Nephron progenitor cell (in vitro differentiated cells): ENCODE measurements at regions not wholly inside any gene's neighbourhood (a gene's known extent, or its start where the extent isn't known, plus 50 kb on each side); places are given as distances from the start of the nearest gene placed in this dataset.
"Not testable (repeated sequence)": the region's sequence is repeated elsewhere in the genome, so short reads cannot be mapped to it uniquely, and the experiment has no call there.

Experiments
- DNase-seq: peaks from one replicate; pipeline ENCODE4 v3.0.0; 2021
- H3K27ac Mint-ChIP-seq: 2 replicates; pipeline ENCODE4 v1.8.0; 2021; ENCODE audit warnings: mild to moderate bottlenecking, moderate library complexity, mixed read lengths
- H3K27me3 Mint-ChIP-seq: 2 replicates; pipeline ENCODE4 v1.8.0; 2021; ENCODE audit warnings: mild to moderate bottlenecking, low read depth, mixed read lengths; ENCODE audit not compliant: poor library complexity
- H3K36me3 Mint-ChIP-seq: 2 replicates; pipeline ENCODE4 v1.8.0; 2021; ENCODE audit warnings: low read depth, mixed read lengths
- H3K4me1 Mint-ChIP-seq: 2 replicates; pipeline ENCODE4 v1.8.0; 2021; ENCODE audit warnings: mixed read lengths
- H3K4me3 Mint-ChIP-seq: 2 replicates; pipeline ENCODE4 v1.8.0; 2021; ENCODE audit warnings: mild to moderate bottlenecking, moderate library complexity, mixed read lengths
- H3K9me3 Mint-ChIP-seq: 2 replicates; pipeline ENCODE4 v1.8.0; 2021; ENCODE audit warnings: mild to moderate bottlenecking, moderate library complexity, mixed read lengths
- TF ChIP-seq, protein P1 (sequence below): fragments of 200-600 bp; sonication (generic); IDR thresholded peaks from 2 replicates; pipeline ENCODE4 v1.5.0; 2021; ENCODE audit warnings: antibody characterized with exemption

DNA sequence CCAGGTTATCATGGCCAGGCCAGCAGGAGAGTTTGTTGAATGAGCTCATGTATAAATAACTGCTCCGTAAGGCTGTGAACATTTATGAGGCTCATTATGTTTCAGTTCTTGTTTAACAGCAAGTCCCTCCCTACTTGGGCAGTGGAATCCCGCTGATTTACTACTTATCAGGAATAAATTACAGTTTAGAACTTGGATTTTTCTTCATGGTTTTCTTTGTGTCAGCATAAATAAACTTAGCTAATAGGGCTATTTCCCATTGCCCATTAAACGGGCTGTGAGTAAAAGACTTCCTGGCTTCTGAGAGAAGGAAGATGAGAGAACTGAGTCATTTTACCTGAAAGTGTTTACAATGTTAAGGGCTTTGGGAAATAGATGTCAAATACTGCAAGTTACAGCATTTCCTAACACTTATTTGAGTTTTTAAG lies 701.6 kb upstream of the ANKRD30A start:
- no peak for DNase-seq
- Mint-ChIP-seq H3K4me1 (peaks cover 28% of the 10 kb centered on the region), H3K27ac (no peak overlapping the region), H3K9me3 (peaks cover 20% of the 10 kb centered on the region), H3K36me3 (peaks cover 14% of the 10 kb centered on the region), H3K4me3 (no peak overlapping the region), H3K27me3 (no peaks in the 10 kb centered on the region)
- TF ChIP-seq, protein P1, sequence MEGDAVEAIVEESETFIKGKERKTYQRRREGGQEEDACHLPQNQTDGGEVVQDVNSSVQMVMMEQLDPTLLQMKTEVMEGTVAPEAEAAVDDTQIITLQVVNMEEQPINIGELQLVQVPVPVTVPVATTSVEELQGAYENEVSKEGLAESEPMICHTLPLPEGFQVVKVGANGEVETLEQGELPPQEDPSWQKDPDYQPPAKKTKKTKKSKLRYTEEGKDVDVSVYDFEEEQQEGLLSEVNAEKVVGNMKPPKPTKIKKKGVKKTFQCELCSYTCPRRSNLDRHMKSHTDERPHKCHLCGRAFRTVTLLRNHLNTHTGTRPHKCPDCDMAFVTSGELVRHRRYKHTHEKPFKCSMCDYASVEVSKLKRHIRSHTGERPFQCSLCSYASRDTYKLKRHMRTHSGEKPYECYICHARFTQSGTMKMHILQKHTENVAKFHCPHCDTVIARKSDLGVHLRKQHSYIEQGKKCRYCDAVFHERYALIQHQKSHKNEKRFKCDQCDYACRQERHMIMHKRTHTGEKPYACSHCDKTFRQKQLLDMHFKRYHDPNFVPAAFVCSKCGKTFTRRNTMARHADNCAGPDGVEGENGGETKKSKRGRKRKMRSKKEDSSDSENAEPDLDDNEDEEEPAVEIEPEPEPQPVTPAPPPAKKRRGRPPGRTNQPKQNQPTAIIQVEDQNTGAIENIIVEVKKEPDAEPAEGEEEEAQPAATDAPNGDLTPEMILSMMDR, result no peak

DNA sequence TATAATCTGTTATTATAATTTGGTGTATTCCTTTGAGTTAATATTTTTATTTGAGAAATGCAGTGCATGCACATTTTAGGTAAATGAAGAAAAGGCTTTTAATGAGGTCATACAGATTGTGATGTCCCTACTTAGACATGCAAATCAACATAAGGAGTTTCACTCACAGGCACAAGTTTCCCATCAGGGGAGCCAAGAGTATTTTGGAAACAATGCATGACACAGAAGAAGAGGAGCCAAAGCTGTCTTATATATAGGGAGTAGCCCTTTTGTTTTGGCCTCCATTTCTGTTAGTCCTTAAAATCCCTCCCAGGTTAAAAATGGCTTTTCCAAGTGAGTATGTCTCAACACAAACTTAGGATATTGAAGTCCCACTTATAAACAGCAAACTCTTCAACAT lies 703.4 kb upstream of the ANKRD30A start:
- TF ChIP-seq, protein P1, result no peak
- Mint-ChIP-seq H3K4me3 (no peak overlapping the region), H3K4me1 (peaks cover 28% of the 10 kb centered on the region), H3K27ac (no peak overlapping the region), H3K36me3 (peaks cover 9% of the 10 kb centered on the region), H3K27me3 (no peaks in the 10 kb centered on the region), H3K9me3 (peaks cover 14% of the 10 kb centered on the region)
- no peak for DNase-seq

DNA sequence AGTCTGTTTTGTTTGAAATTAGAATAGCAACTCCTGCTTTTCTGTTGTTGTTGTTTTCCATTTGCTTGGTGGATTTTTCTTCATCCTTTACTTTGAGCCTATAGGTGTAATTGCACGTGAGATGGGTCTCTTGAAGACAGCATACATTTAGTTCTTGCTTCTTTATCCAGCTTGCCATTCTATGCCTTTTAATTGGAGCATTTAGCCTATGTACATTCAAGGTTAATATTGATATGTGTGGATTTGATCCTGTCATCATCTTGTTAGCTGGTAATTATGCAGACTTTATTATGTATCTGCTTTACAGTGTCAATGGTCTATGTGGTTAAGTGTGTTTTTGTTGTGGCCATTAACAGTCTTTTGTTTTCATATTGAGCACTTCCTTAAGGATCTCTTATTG lies 708.9 kb upstream of the ANKRD30A start:
- Mint-ChIP-seq H3K9me3 (peaks cover 21% of the 10 kb centered on the region), H3K36me3 (no peaks in the 10 kb centered on the region), H3K27me3 (no peaks in the 10 kb centered on the region), H3K4me1 (peaks cover 10% of the 10 kb centered on the region), H3K27ac (no peak overlapping the region), H3K4me3 (no peak overlapping the region)
- TF ChIP-seq, protein P1, result no peak
- DNase-seq, result no peak

DNA sequence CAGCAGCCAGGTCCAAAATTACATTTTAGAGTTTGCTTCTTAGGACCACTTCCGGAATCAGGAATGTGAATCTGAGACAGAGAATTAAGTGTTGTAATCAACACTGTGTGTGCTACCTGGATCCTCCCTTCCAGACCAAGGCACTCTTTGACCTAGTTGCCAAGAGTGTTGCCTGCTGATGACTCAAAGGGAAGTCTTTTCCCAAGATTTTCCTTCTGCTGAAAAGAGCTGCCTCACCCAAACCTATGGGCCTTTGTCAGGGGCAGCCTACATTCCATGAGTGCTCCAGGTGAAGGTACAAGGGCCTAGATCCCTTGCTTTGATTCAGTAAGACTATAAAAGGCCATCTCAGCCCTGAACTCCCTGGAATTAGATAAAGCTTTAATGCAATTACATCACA lies 712.5 kb upstream of the ANKRD30A start:
- Mint-ChIP-seq H3K27me3 (no peaks in the 10 kb centered on the region), H3K27ac (no peak overlapping the region), H3K36me3 (no peaks in the 10 kb centered on the region), H3K4me3 (no peak overlapping the region), H3K4me1 (peaks cover 14% of the 10 kb centered on the region), H3K9me3 (peaks cover 21% of the 10 kb centered on the region)
- TF ChIP-seq, protein P1, result no peak
- no peak for DNase-seq

DNA sequence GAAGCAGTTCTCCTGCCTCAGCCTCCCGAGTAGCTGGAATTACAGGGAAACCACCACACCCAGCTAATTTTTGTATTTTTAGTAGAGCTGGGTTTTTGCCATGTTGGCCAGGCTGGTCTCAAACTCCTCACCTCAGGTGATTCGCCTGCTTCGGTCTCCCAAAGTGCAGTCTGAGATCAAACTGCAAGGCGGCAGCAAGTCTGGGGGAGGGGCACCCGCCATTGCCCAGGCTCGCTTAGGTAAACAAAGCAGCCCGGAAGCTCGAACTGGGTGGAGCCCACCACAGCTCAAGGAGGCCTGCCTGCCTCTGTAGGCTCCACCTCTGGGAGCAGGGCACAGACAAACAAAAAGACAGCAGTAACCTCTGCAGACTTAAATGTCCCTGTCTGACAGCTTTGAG lies 725.2 kb upstream of the ANKRD30A start:
- not testable (repeated sequence) for H3K36me3 Mint-ChIP-seq, H3K27ac Mint-ChIP-seq, DNase-seq, H3K4me3 Mint-ChIP-seq, H3K27me3 Mint-ChIP-seq, H3K4me1 Mint-ChIP-seq
- peaks cover 28% of the 10 kb centered on the region for H3K9me3 Mint-ChIP-seq

DNA sequence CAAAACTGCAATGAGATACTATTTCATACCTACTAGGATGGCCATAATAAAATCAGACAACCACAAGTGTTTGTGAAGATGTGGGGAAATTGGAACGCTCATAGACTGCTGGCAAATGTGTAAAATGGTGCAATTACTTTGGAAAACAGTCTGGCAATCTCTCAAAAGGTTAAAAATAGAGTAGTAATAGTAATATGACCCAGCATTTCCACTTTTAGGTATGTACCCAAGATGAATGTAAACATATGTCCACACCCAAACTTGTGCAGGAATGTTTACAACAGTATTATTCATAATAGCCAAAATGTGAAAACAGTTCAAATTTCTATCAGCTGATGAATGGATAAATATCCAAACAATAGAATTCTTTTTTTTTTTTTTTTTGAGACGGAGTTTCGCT lies 731.6 kb upstream of the ANKRD30A start:
- H3K36me3 Mint-ChIP-seq, result no peaks in the 10 kb centered on the region
- no peak for DNase-seq

More for the DNA sequence above, 731.6 kb upstream of the ANKRD30A start:
- Mint-ChIP-seq H3K4me1 (no peaks in the 10 kb centered on the region), H3K27me3 (no peaks in the 10 kb centered on the region), H3K9me3 (no peaks in the 10 kb centered on the region), H3K27ac (no peak overlapping the region), H3K4me3 (no peak overlapping the region)
- TF ChIP-seq, protein P1, result no peak
